GM21515 (cell line): ENCODE measurements at regions not wholly inside any gene's neighbourhood (a gene's known extent, or its start where the extent isn't known, plus 50 kb on each side); places are given as distances from the start of the nearest gene placed in this dataset.

Source experiments
- ATAC-seq: cut with Tn5 transposase; IDR thresholded peaks from one replicate; pipeline ENCODE4 v1.9.1; 2021; ENCODE audit not compliant: unreplicated experiment

DNA sequence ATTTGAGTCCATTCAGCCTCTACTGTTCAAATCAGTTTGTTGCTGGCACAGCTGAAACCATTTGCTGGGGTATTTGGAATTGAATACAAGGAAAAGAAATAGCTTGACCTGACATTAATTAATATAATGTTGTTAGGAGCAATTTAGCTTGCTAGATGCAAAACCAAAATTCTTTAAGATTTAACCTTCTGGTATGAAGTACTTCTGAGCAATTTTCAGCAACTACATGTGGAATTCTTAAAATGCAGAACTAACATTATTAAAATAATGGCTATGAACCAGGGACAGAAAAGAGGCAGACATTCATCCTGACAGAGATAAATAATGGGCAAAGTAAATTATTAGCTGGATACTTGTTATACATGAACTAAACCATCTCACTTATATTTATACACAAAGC, 160.0 kb upstream of the MIR17HG start:
- ATAC-seq: no peak

DNA sequence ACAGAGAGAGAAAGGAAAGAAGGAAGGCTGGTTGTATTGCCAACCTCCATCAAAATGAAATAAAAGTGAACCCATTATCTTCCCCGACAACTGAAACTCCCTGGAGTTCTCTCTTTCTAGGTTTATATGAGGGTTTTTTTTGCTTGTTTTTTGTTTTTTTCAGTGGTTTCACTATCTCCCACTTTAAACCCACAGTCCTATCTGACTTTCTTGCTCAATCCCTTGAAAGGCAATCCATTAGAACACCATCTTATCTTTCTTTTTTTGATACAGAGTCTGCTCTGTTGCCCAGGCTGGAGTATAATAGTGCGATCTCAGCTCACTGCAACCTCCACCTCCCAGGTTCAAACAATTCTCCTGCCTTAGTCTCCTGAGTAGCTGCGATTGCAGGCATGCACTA, 158.0 kb upstream of the MIR17HG start:
- no peak for ATAC-seq

DNA sequence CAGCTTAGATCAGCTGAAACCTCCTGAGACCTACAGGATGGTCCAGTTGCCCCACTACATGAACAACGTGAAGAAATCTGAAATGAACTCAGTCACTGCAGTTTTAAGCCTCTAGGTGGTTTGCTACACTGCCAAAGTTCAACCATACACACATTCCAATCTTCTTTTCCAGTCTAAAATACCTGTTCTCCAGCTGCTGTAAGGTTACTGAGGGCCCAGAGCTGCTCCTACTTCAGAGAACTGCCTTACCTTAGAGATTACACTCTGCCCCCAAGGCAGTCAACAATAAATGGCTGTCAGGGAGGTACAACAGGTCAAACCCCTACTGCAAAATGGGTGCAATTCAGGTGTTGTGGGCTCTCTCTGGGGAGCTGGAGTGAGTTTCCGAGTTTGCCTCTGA, 154.1 kb upstream of the MIR17HG start:
- ATAC-seq: no peak

DNA sequence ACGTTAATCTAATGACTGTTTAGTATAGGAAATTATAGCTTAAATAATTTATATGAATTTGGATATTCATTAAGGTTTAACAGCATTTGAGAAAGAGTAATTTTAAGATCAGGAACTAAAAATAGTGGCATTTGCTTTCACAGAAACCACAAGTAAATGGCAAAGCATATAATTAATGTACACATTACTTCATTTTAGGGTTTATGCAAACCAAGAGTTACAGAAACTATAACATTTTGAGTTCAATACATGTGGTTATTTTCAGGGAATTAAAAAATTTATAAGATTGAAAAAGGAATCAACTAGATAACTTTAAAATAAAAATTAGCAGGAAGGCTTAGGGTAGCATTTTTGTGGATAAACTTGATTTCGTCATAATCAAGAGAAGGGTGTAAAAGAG, 151.7 kb upstream of the MIR17HG start:
- ATAC-seq: no peak

DNA sequence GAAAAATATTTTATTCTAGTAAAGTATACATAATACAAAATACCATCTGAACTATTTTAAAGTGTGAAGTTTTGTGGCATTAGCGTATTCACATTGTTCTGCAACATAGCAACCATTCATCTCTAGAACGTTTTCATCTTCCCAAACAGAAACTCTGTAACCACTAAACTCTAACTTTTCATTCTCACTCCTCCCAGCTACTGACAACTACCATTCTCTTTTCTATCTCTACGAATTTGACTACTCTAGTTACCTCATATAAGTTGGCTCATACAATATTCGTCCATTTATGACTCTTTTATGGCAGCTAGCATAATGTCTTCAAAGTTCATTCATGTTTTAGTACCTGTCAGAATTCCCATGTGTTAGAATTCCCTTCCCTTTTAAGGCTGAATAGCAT, 150.5 kb upstream of the MIR17HG start:
- no peak for ATAC-seq

DNA sequence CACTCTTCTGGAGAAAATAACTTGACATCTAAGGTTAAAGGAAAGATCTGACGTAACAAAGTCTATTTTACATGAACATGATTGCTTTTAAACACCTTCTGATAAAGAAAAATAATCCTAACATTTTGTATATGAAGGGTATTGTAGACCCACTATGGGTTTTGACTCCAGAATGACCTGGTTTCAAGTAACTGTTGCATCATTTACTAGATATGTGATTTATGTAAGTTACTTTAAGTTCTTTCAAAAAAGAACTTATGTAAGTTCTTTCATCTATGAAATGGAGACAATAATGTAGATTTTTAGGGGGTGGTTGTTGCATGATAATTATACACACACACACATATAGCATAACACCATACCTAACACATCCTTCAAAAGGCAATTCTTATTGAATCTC, 147.6 kb upstream of the MIR17HG start:
- no peak for ATAC-seq

DNA sequence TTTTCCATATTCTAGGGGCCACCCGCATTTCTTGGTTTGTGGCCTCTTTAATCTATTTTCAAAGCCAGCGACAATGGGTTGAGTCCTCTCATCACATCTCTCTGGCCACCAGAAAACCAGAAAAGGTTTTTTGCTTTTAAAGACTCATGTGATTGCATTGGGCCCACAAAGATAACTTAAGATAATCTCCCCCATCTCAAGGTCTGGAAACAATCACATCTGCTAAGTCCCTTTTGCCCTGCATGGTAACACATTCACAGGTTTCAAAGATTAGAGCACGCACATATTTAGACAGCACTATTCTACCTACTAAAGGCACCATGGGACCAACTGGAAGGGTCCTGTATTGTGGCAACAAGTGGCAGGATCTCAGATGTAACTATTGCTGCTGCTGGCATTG, 147.0 kb upstream of the MIR17HG start:
- ATAC-seq: no peak

DNA sequence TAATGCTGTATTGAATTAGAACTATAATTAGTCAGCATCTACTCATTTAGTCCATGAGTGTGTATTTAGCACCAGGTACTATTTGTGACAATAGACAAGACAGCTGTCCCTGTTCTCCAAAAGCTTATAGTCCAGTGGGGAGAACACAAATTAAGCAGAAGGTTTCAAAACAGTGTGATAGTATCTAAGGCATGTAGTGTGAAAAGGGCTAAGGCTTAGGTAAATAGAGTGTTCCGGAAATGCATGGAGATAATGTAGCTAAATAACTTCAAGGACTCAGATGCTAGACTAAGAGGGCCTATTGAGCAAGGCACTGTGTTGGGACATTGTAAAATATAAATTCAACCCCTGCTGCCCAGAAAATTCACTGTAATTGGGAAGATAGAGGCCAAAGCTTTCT, 144.1 kb upstream of the MIR17HG start:
- no peak for ATAC-seq

DNA sequence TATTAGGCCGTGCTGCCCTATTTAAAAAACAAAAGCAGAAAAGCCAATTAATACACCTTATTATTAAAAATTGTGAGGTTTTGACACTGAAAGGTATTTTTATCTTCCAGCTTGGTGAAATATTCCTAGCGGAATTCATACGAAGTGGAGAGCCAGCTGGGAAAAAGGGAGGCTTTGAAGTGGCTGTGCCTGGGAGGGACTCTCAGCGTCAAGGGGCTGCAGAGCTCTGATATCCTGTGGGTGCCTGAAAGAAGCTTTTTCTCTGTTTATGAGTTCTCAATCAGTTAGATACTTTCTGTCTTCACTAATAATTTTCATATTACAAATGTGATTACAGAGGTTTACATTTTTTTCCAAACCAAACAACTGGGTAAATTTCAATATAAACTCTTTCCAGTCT, 140.2 kb upstream of the MIR17HG start:
- ATAC-seq: no peak

DNA sequence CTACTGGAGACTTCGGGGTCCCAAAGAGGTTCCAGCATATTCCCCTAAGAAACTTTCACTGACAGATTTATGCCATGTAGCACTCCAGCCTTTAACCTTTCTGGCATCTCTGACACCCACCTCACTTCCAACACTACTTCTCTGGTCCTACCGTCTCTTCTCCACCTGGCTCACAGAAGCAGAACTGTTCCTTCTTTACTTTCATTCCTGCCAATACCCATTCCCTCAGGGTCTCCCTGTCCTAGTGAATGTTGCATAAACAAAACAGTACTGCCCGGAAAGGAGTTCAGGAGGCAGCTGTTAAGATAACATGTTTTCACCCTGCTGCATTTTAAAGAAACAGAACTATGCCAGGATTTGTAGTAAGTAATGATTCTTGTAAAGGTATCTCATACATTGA, 136.0 kb upstream of the MIR17HG start:
- no peak for ATAC-seq

DNA sequence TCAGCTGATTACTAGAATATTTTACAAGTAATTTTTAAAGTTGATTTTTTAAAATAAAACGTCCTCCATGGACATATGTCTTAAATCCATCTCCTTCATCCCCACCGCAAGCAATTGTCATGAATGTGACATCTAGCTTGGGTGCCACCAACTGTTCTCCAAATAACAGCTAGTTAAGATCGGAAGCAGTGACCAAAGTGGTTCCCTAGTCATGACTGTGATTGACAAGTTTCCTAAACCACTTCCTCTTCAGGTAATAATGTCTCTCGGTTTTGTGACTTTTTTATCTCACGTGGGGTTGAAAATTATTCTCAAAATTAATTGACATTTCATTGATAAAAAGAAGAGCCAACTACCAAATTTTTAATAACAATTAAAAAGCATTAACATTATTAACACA, 135.3 kb upstream of the MIR17HG start:
- no peak for ATAC-seq

DNA sequence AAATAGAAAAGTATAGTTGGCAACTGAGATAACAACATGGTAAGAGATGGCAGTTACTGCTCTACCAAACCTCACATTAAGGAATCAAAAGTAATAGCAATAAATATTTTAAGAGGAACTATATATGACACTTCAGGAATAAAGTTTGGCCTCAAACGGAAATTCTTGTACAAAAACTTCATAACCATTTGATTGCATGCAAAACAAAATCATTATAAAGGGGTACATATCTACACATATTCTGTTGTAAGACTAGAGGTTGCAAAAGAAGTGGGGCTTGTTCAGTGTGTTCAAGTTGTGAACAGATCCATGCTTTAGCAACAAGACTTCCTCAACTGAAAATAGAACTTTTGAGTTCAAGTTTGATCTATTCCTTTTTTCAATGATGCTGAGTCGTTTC, 133.5 kb upstream of the MIR17HG start:
- ATAC-seq: no peak

DNA sequence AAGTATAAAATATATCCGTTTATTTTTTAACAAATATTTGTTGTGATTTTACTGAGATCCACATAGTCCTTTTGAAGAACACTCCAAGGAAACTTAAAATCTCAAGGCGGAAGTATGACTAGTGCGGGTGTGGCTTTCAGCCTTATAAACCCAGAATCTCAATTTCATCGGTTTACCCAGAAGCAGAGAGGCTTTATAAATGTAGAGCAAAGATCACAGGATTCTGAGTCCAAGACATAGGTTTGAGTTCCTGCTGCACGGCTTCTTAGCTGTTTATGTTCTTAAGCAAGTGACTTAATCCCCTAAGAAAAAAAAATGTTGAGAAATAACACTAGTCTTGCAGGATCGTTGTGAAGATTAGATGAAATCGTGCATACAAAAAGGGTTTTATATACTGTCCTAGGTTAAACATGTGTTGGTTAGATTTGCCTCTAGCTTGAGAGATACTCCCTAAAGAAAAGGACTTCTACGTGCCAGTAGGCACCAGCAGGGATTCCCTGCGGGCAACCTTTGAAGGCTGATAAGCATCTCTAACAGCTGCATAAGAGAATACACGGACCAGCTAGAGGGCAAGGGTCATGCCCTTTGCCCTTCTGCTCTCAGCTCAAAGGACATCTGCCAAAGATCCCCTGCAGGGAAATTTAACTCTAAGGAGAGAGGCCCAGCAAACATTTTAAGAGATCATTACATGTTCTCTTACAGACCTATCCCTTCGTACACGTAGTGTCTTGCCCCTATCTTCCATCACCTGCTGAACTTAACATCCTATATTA, 130.4 kb upstream of the MIR17HG start:
- ATAC-seq: no peak

DNA sequence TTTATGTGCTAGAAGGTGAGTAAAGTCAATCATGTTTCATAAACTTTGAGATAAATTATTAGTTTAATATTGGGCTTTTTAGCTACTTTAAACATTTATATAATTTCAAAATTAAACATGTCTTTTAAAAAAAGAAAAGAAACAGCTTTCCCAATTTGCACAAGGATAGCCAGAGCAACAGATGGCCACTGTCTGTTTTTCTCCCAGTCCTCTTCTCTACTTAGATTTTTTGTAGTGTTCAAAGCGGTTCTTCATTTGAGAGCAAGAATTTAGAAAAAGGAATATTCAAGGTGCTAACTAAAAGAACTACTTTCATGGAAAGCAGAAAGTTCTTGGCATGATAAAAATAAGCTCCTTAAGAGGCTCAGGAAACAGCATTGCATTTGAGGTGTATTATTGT, 128.3 kb upstream of the MIR17HG start:
- no peak for ATAC-seq

DNA sequence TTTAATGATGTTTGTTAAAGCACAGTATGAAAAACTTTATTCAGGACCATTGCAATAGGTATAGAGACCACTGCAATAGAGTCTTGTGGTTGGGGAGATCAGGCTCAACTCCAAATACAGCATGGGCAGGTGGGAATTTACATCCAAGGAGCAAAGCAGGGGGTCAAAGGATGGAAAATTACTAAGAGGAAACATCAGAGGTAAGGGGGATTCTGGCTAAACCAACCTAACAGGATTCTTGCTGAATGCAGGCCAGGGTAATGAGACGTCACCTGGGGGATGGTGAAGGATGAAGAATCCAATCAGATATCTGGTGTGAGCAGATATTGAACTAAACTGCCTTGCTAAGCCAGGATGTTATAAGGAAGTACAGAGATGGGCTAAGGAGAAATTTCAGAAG, 126.6 kb upstream of the MIR17HG start:
- ATAC-seq: no peak

DNA sequence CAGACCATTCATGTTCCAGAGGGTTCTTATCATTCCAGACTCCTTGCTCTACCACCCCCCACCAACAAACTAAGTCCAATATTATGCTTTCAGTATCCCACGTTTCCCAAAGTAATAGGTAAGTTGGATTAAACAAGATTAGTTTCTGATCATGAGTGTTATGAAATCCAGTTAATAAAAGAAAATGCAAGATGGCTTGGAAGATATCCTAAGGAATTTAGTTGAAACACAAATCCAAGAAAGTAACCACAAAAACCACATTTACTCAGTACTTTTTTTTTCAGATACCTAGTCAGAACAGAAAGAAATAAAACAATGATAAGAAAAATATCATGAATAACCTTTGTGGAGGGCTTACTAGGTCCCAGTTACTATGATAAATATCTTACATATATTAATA, 119.4 kb upstream of the MIR17HG start:
- no peak for ATAC-seq

DNA sequence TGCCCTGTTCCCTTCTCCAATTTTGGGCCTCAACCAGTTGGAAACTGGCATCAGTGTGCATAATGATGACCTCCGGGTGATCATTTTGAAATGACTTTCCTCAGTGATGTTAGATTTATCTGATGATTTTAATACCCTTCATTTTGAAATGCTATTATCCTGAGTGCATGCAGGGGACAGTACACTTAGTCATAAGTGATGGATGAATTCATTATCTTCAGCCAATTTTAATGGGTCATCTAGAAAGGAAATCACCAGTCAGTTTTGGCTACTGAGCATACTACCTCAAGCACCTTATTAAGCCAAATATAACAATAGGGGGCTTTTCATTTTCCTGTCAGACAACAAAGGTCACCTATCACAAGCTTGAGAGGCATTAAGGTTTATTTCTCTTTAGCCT, 118.5 kb upstream of the MIR17HG start:
- ATAC-seq: no peak

DNA sequence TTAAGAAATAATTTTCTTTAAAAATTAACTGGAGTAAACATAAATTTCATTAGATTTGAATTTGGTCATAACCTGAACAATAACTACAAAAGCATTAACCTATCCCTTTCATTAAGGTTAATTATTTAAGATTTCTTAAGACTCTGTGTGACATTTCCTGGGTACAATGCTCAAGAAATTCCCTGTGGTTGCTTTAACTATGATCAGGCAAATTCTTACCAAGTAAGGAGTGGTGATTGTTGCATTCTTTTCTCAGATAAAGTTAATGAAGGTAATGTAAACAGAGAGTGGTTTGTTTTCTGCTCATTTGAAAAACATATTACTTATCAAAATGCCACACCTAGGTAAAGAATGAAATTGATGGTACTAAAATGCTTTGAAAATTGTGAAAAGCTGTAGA, 114.8 kb upstream of the MIR17HG start:
- no peak for ATAC-seq

DNA sequence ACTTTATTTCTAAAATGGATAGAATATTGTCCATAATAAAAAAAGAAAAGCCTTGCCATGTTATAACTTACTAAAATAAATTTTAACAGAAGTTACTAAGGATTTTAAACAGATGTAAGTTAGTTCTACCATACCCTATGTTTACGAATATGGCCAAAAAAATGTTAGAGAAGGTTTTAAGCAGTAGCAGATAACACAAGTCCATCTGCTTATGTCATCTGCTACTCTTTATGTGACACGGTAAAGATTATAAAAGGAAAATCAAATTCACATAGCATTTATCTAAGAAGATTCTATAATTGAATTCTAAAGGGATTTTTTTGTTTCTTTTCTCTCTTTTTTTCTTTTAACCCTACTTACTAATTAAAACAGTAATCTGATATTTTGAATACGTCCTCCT, 114.2 kb upstream of the MIR17HG start:
- no peak for ATAC-seq

DNA sequence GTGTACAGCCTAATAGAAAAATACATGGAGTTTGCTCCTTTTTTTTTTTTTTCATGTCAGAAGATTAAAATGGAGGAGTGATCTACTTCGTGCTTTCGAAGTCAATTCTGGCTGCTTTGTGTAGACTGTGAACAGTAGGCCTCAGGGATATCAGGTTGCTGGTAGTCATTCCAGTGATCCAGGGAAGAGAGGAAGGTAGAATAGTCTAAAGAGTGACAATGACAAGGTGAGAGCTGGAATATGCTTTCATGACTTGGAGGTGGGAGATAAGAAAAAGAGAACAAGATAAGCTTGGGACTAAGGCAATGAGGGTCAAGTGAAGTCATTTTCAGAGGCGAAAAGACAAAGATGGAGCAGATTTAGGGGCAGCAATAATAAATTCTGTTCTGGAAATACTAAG, 111.3 kb upstream of the MIR17HG start:
- ATAC-seq: no peak

DNA sequence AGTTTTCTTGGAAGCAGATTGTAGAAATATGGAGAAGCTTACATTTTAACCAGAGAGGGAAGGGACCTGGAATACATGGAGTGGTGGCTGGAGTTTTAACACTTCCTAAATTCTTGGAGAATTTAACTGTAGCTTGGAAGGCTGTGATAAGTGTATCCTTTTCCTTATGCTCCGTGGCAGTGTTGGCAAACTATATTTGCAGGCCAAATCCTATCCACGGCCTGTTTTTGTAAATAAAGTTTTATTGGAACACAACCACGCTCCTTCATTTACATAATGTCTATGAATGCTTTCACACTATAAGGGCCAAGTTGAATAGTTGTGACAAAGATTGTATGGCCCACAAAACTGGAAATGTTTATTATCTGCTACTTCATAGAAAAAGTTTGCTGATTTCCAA, 110.6 kb upstream of the MIR17HG start:
- ATAC-seq: no peak

DNA sequence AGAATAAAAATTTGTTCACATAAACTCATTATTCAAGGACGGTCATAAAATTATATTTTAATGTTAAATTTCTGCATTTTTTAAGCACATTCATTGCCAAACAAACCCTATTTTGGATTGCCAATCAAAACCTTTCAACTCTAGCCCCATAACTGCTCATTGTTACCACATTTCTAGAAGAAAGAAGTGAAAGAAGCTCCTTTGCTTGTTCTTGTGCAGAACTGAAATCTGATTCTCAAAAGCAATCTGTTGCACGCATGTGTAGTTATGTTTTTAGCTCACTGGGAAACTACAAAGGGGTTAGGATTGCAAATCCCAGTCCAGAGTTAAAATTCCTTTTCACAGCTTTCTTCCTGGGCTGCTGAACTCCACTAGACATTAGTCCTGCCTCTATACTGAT, 109.5 kb upstream of the MIR17HG start:
- no peak for ATAC-seq

DNA sequence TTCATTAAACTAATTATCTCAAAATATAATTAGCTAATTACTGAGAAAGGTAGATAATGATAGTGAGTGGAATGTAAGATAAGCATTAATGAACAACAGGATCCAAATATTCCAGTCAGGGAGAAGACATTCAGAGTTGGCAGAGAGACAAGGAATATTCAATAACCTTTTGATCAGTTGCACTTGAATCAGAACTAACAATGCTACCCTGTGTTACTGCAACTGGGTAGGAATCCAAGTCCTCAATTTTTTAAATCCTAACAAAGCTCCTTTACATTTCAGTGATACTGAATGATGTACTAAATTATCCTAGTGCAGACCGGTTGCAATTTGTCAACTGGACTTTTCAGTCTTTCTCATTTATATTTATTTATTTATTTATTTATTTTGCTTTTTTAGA, 107.1 kb upstream of the MIR17HG start:
- no peak for ATAC-seq
